HepG2 (cell line): ENCODE measurements at regions not wholly inside any gene's neighbourhood (a gene's known extent, or its start where the extent isn't known, plus 50 kb on each side); places are given as distances from the start of the nearest gene placed in this dataset.

ENCODE experiments used
- DNMT1 ChIP-seq: sonication (generic); formaldehyde crosslinking; IDR thresholded peaks from 2 replicates; pipeline ENCODE4 v1.5.1; 2020; ENCODE audit warnings: mild to moderate bottlenecking, missing genetic modification reagents
- GPN1 ChIP-seq: sonication (generic); formaldehyde crosslinking; IDR thresholded peaks from 2 replicates; pipeline ENCODE4 v1.5.1; 2020; ENCODE audit warnings: missing genetic modification reagents, borderline replicate concordance
- HMG20B ChIP-seq: conservative IDR thresholded peaks from 2 replicates; pipeline ENCODE4 v1.6.1; 2016; ENCODE audit warnings: missing genetic modification reagents, missing compliant biosample characterization
- PITX1 ChIP-seq: sonication (generic); formaldehyde crosslinking; IDR thresholded peaks from 2 replicates; pipeline ENCODE4 v1.5.1; 2020; ENCODE audit warnings: mild to moderate bottlenecking, missing genetic modification reagents
- PPARG ChIP-seq: conservative IDR thresholded peaks from 2 replicates; pipeline ENCODE4 v1.6.1; 2016; ENCODE audit warnings: missing biosample characterization, missing genetic modification reagents
- REL ChIP-seq: sonication (generic); formaldehyde crosslinking; conservative IDR thresholded peaks from 2 replicates; pipeline ENCODE4 v1.8.0; 2022; ENCODE audit warnings: mild to moderate bottlenecking, missing genetic modification reagents, moderate library complexity
- SSRP1 ChIP-seq: IDR thresholded peaks from 2 replicates; pipeline ENCODE4 v1.6.1; 2016; ENCODE audit warnings: control low read depth
- THRA ChIP-seq: sonication (generic); formaldehyde crosslinking; IDR thresholded peaks from 2 replicates; pipeline ENCODE4 v1.4.0; 2020; ENCODE audit warnings: missing genetic modification reagents, borderline replicate concordance
- ZBTB20 ChIP-seq: sonication (generic); formaldehyde crosslinking; IDR thresholded peaks from 2 replicates; pipeline ENCODE4 v1.8.1; 2023; ENCODE audit warnings: missing genetic modification reagents, low read depth, mild to moderate bottlenecking, borderline replicate concordance
- ZBTB21 ChIP-seq: sonication (generic); formaldehyde crosslinking; IDR thresholded peaks from 2 replicates; pipeline ENCODE4 v1.4.0; 2020; ENCODE audit warnings: missing genetic modification reagents
- ZNF205 ChIP-seq: IDR thresholded peaks from 2 replicates; pipeline ENCODE4 v1.6.1; 2018; ENCODE audit warnings: missing biosample characterization, missing genetic modification reagents
- ZNF616 ChIP-seq: sonication (generic); formaldehyde crosslinking; IDR thresholded peaks from 2 replicates; pipeline ENCODE4 v1.5.0; 2020; ENCODE audit warnings: low read depth, mild to moderate bottlenecking, missing genetic modification reagents
- TF ChIP-seq, protein P1 (sequence below): sonication (generic); formaldehyde crosslinking; IDR thresholded peaks from 2 replicates; pipeline ENCODE4 v1.8.1; 2023; ENCODE audit warnings: mild to moderate bottlenecking, missing genetic modification reagents, borderline replicate concordance
- TF ChIP-seq, protein P2 (sequence below): IDR thresholded peaks from 2 replicates; pipeline ENCODE4 v1.6.1; 2016; ENCODE audit warnings: low read depth
- TF ChIP-seq, protein P3 (sequence below), 2 experiments: sonication (generic) in 1 of 2; formaldehyde crosslinking in 1 of 2; IDR thresholded peaks; 2 replicates each; pipeline versions ENCODE4 v1.5.1 to v1.6.1; 2011 to 2020; ENCODE audit warnings: borderline replicate concordance in 1 of 2, low read depth in 1 of 2, low read length in 1 of 2, mild to moderate bottlenecking in 1 of 2, missing genetic modification reagents in 1 of 2, moderate library complexity in 1 of 2
- TF ChIP-seq, protein P4 (sequence below): sonication (generic); formaldehyde crosslinking; IDR thresholded peaks from 2 replicates; pipeline ENCODE4 v1.4.0; 2020; ENCODE audit warnings: missing genetic modification reagents
- TF ChIP-seq, protein P5 (sequence below): sonication (generic); formaldehyde crosslinking; IDR thresholded peaks from 2 replicates; pipeline ENCODE4 v1.4.0; 2020; ENCODE audit warnings: missing genetic modification reagents

GRCh38 chr20:50368813-50369224 lies 141.4 kb upstream of the PTPN1 start (continued):
- TF ChIP-seq, protein P1, sequence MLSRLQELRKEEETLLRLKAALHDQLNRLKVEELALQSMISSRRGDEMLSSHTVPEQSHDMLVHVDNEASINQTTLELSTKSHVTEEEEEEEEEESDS (CRISPR knock-in tag) = peak; percentile 78; the same call in 1 of the 2 replicates
- TF ChIP-seq REL (CRISPR knock-in tag) (peak; percentile 61; the same call in 1 of the 2 replicates), ZBTB20 (0 out of 2 replicates have a peak, but pooled peaks have one; percentile 64), THRA (CRISPR knock-in tag) (peak; percentile 20; the same call in 1 of the 2 replicates), ZNF616 (CRISPR knock-in tag) (no peak), PPARG (CRISPR knock-in tag) (0 out of 2 replicates have a peak, but pooled peaks have one; percentile 21), GPN1 (CRISPR knock-in tag) (no peak), ZBTB21 (CRISPR knock-in tag) (peak; percentile 84), HMG20B (0 out of 2 replicates have a peak, but pooled peaks have one; percentile 7), DNMT1 (CRISPR knock-in tag) (no peak), SSRP1 (CRISPR knock-in tag) (0 out of 2 replicates have a peak, but pooled peaks have one; percentile 8), ZNF205 (CRISPR knock-in tag) (peak; percentile 24; the same call in 1 of the 2 replicates), PITX1 (CRISPR knock-in tag) (peak; percentile 55; the same call in 1 of the 2 replicates)
- TF ChIP-seq, protein P2, sequence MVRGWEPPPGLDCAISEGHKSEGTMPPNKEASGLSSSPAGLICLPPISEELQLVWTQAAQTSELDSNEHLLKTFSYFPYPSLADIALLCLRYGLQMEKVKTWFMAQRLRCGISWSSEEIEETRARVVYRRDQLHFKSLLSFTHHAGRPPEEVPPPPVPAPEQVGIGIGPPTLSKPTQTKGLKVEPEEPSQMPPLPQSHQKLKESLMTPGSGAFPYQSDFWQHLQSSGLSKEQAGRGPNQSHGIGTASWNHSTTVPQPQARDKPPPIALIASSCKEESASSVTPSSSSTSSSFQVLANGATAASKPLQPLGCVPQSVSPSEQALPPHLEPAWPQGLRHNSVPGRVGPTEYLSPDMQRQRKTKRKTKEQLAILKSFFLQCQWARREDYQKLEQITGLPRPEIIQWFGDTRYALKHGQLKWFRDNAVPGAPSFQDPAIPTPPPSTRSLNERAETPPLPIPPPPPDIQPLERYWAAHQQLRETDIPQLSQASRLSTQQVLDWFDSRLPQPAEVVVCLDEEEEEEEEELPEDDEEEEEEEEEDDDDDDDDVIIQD (CRISPR knock-in tag) = peak; percentile 75; the same call in 1 of the 2 replicates
- TF ChIP-seq, protein P3, sequence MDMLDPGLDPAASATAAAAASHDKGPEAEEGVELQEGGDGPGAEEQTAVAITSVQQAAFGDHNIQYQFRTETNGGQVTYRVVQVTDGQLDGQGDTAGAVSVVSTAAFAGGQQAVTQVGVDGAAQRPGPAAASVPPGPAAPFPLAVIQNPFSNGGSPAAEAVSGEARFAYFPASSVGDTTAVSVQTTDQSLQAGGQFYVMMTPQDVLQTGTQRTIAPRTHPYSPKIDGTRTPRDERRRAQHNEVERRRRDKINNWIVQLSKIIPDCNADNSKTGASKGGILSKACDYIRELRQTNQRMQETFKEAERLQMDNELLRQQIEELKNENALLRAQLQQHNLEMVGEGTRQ (IDR thresholded peaks at IDR 0.05; ENCODE audit: low read depth, low read length) = peak; percentile 88
- TF ChIP-seq, protein P3 (CRISPR knock-in tag; IDR thresholded peaks at IDR 0.05; ENCODE audit: borderline replicate concordance) = peak; percentile 95
- TF ChIP-seq, protein P4, sequence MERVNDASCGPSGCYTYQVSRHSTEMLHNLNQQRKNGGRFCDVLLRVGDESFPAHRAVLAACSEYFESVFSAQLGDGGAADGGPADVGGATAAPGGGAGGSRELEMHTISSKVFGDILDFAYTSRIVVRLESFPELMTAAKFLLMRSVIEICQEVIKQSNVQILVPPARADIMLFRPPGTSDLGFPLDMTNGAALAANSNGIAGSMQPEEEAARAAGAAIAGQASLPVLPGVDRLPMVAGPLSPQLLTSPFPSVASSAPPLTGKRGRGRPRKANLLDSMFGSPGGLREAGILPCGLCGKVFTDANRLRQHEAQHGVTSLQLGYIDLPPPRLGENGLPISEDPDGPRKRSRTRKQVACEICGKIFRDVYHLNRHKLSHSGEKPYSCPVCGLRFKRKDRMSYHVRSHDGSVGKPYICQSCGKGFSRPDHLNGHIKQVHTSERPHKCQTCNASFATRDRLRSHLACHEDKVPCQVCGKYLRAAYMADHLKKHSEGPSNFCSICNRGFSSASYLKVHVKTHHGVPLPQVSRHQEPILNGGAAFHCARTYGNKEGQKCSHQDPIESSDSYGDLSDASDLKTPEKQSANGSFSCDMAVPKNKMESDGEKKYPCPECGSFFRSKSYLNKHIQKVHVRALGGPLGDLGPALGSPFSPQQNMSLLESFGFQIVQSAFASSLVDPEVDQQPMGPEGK (CRISPR knock-in tag) = 0 out of 2 replicates have a peak, but pooled peaks have one; percentile 13
- TF ChIP-seq, protein P5, sequence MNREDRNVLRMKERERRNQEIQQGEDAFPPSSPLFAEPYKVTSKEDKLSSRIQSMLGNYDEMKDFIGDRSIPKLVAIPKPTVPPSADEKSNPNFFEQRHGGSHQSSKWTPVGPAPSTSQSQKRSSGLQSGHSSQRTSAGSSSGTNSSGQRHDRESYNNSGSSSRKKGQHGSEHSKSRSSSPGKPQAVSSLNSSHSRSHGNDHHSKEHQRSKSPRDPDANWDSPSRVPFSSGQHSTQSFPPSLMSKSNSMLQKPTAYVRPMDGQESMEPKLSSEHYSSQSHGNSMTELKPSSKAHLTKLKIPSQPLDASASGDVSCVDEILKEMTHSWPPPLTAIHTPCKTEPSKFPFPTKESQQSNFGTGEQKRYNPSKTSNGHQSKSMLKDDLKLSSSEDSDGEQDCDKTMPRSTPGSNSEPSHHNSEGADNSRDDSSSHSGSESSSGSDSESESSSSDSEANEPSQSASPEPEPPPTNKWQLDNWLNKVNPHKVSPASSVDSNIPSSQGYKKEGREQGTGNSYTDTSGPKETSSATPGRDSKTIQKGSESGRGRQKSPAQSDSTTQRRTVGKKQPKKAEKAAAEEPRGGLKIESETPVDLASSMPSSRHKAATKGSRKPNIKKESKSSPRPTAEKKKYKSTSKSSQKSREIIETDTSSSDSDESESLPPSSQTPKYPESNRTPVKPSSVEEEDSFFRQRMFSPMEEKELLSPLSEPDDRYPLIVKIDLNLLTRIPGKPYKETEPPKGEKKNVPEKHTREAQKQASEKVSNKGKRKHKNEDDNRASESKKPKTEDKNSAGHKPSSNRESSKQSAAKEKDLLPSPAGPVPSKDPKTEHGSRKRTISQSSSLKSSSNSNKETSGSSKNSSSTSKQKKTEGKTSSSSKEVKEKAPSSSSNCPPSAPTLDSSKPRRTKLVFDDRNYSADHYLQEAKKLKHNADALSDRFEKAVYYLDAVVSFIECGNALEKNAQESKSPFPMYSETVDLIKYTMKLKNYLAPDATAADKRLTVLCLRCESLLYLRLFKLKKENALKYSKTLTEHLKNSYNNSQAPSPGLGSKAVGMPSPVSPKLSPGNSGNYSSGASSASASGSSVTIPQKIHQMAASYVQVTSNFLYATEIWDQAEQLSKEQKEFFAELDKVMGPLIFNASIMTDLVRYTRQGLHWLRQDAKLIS (CRISPR knock-in tag) = 0 out of 2 replicates have a peak, but pooled peaks have one; percentile 12
